8988T (cell line): ENCODE measurements at regions not wholly inside any gene's neighbourhood (a gene's known extent, or its start where the extent isn't known, plus 50 kb on each side); places are given as distances from the start of the nearest gene placed in this dataset.
A peak's percentile ranks its signal among the peaks of the same experiment; 100 is the strongest.
"Not testable (repeated sequence)": the region's sequence is repeated elsewhere in the genome, so short reads cannot be mapped to it uniquely, and the experiment has no call there.

ENCODE experiments used
- DNase-seq: peaks from one replicate; pipeline ENCODE4 v3.0.0; 2011

DNA sequence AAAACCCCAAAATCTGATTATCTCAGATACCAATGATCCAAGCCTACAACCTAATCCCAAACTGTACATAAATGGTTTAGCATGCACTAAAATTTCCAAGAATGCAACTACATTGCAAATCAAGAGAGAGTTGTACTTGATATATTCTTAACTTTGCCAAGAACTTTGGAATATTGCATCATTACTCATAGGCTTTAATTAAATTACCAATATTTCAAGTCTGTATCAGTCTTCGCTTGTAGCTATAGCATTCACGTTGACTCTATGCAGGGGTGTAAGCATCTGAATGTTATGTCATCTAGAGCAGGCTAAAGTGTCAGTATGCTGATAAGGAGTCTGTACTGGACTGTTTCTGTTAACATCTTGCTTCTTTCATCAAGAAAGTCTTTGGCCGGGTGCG is 56.3 kb downstream of the FOXI3 start:
- DNase-seq: no peak

DNA sequence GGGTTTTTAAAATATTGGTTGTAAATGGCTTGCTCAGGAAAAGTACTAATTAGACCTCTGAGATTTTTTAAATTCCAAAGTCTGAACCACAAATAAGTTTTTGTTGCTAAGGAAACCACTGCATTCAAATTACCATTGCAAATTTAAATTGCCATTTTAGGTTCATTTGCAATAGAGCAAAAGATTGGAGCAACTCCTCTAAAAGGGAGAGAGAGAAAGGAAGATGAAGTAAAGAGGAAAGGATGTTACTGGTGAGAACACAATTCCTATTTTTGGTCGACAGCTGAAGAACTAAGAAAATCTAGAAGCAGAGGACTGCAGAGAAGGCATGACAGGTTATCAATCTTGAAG is 74.9 kb downstream of the FOXI3 start:
- DNase-seq: no peak

DNA sequence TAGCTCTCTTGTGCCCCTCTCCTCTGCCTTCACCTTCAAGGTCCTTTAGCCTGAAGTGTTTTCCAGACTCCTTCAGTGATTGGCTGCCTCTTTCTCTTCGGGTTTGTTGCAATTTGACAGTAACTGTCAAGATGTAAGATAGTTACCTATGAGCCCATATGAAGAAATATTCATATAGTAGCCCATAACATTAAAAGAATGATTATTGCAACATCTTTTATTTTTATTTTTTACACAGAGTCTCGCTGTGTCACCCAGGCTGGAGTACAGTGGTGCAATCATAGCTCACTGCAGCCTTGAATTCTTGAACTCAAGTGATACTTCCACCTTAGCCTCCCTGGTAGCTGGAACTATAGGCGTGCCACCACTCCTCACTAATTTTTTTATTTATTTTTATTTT is 80.5 kb downstream of the FOXI3 start:
- DNase-seq: no peak

DNA sequence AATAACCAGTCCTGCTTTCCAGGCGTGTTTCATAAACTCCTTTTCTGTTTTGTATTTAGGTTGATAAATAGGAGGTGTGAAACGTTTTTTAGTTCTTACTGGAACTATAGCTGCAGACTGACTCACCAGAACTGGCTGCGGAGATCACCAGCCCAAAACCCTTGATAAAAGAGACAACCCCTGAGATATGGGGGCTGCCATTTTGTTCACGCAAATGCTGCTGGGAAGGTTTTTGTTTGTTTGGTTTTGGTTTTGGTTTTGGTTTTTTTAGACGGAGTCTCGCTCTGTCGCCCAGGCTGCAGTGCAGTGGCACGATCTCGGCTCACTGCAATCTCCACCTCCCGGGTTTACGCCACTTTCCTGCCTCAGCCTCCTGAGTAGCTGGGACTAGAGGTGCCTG is 87.1 kb downstream of the FOXI3 start:
- DNase-seq: not testable (repeated sequence)

DNA sequence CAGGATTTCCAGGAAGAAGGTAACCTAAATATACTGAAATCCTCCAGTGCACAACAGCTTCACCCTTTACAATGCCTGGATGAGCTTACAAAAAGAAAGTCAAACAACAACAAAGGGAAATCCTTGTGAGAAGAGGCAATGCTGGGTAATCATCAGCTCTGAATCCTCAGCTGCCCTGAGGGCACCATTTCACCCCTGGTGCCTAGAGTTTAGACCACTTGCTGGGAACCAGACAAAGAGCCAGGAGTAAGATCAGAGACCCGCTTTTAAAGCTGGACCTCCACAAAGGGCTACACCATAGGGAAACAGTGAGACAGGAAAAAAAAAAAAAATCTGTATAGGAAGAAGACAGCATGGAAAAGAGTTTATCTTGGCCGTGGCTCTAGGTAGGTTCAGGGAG is 97.0 kb downstream of the FOXI3 start:
- DNase-seq: no peak

DNA sequence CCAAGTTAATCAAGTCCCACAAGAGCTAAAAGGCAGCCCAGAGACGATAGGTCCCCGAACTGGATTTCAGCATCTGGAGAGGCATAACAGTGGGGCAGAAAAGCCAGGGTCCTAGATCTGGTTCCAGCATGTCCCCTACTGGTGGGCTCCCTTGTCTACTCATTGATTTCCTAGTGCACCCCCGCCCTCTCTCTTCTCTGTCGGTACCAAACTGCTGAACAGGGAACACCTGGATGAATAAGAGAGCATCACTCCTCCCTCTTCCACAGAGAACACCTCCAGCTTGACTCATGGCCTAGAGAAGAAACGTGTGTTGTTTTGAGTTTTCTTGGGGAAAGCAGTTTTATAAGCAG is 101.3 kb downstream of the FOXI3 start:
- DNase-seq: no peak

DNA sequence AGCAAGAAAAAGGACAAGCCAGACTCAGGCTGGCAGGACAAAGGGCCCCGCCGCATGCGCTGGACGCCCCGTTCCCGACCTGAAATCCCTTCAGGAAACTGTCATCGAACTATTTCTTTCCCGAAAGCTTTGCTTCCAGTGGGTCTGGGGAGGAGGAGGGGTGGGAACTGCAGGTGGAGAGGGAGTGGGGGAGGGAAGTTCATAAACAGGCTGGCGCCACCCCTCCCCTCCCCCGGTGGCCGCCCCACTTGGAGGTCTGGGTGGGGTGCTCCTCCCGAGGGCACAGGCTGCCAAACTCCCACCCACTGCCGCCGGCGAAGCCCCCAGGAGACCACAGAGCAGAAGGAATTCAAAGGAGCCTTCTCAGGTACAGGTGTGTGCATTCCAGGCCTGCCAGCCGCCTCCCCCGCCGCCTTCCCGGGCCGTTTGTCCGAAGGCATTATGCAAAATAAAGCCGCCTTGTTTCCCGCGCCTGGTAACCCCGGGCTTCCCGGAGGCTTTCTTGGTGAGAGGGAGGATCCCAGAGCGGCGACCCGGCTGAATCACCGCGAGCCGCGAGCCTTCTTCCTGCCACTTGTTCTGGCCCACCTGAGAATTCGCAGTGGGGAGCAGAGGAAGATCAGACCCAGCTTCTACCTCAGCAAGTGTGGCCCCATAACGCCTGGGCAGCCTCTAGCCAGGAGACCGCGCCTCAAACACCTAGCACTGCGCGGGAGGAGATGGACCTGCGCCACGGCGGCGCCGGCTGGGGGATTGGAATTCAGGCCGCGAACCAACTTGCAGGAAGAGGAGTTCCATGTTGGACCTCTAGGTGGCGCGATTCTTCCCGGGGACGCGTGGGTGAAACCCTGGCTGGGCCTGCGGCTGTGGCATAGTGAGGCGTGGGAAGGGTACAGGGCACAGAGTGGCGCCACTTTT is 101.9 kb downstream of the FOXI3 start:
- DNase-seq: peak; percentile 60

DNA sequence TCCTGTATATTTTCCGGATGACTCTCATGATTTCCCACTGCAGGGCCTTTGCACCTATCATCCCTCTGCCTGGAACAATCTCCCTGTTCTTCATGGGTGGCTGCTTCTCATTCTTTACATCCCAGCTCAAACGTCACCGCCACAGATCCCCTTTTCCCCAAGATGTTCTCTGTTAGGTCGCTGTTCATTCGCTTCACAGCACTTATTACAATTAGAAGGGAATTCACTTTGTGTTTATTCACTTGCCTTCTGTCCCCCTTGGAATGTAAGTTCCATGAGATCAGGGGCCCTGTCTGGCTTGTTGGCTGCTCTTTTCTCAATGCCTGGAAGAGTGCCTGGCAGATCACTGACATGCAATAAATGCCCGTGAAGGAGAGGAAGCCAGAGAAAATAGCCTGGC is 106.7 kb downstream of the FOXI3 start:
- no peak for DNase-seq

DNA sequence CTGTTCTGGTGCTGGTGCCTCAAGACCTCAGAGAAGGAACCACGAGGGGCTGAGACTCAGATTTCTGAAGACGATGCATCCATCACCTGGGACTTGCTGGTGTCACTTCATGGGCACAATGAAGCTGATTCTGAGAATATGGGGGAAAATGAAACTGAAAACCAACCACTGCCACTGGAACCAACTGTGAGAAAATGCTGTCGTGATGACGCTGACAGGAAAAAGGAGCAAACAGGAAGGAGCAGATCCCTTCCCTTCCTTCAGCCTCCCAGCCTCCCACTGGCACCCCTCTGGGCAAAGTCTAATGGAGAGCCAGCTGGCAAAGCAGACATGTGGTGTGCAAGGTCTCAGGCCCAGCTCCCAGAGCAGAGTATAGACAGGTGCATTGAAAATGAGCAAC is 109.7 kb downstream of the FOXI3 start:
- no peak for DNase-seq

DNA sequence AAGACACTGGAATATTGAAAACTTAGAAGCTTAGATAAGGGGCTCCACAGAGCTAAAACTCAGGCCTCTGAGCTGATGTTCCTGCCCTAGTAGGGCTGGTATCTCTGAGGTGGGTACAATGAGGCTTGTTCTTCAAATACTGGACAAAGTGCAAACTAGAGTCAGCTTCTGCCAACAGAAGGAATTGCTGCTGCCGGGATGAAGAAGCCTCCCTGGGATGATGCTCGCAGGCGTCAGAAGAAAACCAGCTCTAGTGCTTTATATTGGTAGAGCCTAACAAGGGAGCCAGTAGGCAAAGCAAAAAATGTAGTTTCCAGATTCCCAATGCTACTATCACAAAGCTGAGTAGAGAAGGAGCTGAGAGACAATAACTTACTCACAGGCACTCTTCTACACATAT is 118.1 kb downstream of the FOXI3 start:
- DNase-seq: no peak

DNA sequence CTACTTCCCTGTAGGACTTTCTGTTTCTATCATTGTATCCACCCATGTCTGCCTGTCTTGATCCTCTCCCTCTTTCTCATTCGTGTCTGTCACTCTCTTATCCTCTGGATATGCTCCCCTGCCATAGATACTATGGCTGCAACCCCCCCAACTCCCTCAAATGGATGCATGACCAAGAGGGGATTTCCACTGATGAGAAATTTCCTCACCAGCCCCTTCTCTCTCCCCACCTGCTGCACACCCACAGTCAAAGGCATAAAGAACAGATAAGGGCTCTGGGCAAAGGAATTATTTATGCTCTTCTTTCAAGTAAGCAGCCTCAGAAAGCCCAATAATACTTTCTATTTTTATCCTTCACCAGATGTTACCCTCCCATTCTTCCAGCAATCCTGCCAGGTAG is 121.3 kb downstream of the FOXI3 start:
- no peak for DNase-seq

DNA sequence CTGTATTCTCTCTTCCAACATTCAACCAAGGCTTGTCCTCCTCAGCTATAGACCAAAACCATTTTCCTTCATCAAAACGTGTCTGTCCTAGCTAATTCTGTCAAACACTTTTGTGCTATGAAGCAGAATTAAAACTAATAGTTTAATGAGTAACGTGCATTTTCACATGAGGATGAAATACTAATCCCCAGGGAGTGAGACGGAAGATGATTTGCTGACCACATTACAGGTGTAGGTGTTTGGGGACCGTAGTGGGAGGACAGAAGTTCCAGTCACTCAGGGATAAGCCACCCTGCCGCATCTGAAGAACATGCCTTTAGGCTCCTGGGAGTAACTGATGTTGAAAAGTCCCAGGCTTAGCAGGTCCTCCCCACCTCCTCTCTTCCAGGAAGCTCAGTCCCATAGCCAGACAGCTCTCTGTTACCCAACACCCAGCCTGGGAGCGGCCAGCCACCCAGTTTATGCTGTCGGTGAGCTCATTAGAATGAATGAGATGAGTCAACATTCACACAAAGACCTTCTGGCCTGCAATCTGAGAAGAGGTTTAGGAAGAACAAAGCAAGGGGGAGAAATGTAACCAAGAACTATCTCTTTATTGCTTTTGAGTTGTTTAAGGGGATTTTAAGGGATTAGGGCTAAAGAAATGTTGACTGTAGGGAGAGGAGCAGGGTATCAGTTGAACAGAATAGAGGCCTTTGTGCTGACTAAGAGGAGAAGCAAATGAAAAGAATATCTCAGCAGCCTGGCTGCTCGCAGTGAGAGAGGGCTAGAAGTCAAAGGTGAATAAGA is 122.5 kb downstream of the FOXI3 start:
- no peak for DNase-seq

DNA sequence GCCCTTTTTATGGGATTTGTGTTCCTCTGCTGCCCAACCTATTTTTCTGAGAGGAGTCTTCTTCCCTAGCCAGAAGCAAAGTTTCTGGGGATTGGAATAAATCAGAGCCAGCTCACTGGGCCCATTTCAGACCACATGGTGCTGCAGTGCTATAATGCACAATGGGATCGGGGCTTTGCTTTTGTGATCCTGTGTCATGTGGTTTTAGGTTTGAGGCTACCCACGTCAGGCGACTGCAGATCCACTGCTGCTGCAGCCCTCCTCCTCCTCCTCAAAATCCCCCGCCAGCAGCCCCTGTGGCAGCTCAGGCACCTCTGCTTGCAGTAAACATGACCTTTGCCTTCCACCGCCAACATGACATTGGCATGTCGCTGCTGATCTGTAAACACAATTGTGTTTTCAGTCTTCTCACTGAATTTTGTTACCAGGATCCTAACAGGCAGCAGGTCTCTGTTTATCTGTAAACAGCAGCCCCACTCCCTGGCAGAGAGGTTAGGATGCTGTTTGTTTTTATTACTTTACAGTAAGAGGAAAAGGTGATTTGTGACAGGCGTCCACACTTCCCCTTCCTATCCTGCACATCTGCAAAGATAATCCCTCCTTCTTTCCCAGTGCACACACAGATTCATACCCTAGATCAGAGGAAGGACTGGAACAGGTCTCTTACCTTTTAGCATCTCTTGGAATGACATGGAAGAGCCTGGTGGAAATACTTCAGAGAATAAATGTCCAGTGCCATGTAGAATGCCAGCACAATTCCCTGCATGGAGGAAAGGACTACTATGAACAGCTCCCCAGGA is 130.8 kb downstream of the FOXI3 start:
- no peak for DNase-seq

DNA sequence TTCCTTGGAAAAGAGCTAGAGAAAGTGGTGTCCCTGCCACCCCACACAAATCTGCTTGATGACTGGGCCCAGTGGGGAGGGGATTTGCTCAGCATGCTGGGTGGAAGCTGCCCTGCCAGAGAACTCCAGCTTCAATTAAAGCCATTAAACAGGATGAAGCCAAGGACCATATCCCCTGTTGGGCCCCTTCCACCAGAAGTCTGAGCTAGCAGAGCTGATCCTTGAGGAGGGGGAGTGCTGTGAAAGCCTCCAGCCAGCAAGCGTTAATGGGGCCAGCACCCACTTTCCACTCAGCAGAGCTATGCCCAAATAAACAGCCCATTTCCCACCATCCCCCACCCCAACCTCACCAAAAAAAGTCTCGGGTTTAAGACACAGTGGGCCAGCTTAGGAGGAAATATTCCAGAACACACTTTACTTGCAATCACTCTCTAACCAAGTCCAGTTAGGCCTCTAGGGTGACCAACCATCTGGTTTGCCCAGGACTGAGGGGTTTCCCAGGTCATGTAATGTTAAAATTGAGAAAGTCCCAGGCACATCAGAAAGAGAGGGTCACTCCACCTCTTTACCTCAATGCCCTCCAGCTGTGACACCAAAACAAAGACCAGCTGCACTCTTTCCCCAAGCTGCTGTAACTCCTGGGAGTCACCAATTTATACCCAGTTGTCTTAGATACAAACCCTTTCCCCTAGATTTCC is 132.3 kb downstream of the FOXI3 start:
- DNase-seq: no peak

DNA sequence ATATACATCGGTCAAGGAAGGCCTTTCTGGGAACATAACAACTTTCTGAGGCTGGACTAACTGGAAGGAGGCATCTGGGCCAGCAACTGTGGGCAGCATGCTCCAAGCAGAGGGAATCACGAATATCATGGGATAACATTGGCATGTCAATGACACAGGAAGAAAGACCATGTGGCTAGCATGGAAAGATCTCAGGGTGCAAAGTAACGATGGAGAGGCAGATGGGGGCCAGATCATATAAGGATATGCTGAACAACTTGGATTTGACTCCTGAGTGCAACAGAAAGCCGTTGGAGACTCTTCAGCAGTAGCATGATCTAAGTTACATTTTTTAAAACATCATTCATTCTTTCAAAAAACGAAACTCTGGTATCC is 133.6 kb downstream of the FOXI3 start:
- DNase-seq: no peak

DNA sequence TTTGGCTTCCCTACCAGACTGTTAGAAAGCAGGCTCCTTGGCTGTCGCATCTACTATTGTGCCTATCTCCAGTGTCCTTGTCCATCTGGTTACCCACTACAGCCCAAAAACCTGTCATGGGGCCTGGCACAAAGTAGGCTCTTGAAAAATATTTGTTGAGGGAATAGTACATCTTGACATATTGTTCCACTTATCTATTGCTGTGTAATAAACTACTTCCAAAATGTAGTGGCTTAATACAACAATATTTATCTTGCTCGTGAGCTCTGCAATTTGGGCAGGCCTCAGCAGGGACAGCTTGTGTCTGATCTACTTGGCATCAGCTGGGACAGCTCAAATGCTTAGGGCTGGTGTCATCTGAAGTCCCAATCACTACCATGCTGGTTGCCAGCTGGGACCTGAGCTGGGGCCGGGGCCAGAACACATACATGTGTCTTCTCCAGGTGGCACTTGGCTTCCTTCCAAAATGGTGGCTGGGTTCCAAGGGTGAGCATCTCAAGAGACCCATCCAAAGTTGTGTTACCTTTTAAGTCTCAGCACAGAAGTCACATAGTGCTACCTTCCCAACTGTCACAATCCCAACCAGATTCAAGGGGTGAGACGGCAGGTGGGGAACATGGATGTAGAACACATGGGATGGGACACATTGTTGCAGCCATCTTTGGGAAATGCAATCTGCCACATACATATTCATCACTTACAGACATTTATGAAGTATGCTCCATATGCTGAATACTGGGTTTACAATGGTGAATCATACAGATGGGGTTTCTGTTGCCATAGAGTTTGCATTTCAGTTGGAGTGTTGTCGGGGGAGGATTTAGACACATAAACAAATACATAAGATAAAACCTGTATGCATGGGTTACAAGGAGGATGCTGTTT is 134.2 kb downstream of the FOXI3 start:
- no peak for DNase-seq

DNA sequence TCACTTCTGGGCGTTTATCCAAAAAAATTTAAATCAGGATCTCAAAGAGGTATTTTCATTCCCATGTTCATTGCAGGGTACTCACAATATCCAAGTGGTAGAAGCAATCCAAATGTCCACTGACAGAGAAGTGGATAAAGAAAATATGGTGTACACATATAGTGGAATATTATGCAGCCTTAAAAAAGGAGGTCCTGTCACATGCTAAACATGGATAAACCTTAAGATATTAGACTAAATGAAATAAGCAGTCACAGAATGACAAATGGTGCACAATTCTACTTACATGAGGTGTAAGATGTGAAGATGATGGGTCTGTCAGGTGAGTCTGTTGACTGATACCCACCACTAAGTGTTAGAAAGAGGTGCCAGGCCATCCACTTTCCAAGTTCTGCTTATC is 140.6 kb downstream of the THNSL2 start:
- DNase-seq: no peak

DNA sequence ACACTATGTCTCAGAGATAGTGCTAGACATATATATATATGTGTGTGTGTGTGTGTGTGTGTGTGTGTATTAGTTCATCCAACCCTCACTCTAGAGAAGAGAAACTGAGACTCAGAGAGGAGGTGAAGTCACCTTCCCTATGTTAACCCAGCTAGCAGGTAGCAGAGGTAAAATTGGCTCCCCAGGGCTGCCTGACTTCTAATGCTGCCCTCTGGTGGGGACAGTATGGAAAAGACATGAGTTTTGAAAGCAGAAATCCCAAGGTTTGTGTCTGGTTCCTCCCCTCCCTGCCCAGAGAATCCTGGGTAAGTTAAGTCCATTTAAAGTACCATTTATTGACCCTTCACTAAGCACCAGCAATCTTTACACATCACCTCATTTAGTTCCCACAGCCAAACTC is 137.7 kb downstream of the THNSL2 start:
- DNase-seq: peak; percentile 37

DNA sequence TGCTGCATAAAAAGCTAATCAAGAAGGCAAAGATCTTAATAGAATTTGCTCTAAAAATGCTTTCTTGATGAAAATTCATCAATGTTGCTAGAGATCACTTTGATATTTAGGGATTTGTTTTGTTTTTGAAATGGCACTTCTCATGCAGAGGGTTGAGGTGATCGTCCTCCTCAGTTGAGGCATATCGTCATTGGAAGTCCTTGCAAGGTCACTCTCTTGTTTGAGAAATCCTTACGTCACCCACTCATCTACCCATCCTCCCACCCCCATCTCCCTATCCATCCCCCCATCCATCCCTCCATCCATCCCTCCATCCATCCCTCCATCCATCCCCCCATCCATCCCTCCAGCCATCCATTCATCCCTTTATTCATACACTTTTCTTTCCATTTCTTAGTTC is 133.7 kb downstream of the THNSL2 start:
- DNase-seq: no peak

DNA sequence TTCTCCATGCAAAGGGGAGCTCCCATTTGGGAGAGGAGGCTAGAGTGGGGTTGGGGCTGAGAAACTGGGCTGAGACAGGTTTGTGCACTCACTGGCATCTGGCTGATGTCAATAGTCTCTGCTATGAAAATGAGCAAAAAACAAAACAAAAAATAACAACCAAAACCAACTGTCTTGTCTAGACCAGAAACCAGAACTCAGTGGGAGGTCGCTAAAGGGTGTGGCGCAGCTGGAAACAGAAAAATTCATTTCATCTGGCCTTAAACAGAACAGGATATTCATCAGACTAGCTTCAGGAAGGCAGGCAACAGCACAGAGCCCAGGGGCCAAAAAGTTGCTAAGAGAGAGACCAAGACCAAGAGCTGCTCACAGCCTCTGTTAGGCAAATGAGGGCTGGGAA is 126.1 kb downstream of the THNSL2 start:
- no peak for DNase-seq

DNA sequence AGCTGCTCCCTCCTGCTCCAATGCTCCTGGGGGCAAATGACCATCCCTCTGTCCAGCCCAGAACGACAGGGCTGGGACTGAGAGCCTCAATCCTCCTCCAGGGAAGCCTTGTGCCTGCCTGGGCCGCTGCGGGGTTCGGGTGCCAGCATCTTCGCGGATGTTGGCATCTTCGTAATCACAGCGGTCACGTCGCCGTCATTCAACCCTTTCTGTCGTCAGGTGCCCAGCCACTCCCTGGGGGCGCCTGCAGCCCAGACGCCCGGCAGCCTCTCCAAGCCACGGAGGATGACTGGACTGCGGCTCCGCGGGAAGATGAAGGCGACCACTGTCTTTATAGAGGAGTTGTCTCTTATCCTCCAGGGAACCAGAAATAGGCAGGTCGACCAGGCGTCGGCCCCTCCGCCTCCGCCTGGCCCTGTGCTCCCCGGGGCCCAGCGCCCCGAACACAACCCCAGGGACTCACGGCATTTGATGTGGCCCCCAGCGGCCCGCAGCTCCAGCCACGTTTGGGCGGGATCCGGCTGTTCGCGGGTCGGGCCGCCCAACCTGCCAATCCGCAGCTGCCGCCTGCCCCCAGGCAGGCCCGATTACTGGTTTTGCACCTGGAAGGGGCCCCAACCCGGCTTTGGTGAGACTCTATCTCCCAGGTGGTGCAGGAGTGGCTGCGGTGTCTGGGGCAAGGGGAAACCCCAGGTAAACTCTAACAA is 113.9 kb downstream of the THNSL2 start:
- DNase-seq: no peak
